HepG2 (cell line): ENCODE measurements at regions not wholly inside any gene's neighbourhood (a gene's known extent, or its start where the extent isn't known, plus 50 kb on each side); places are given as distances from the start of the nearest gene placed in this dataset.

Experiments used
- ATAC-seq: fragments of 200-7000 bp; cut with Tn5 transposase; 3 replicates; pipeline ENCODE4 v1.9.1; 2020; ENCODE audit warnings: mild to moderate bottlenecking, moderate library complexity
- BruUV-seq: library from RNA; stranded (reverse); fragments of 400-500 nt; replicated peaks from 2 replicates; lab custom pipeline; 2021; lab: Mats Ljungman, UMichigan
- CTCF ChIA-PET: fragments of 300-600 bp; formaldehyde crosslinking; extraction: SDS; loops from one replicate; lab custom pipeline; 2021; ENCODE audit warnings: low total read pairs, inconsistent platforms, low intra/inter-chr PET ratio; lab: Yijun Ruan, JAX
- POLR2A ChIA-PET: fragments of 350-600 bp; sonication (Branson Sonifier 250); formaldehyde crosslinking; loops from one replicate; lab custom pipeline; 2020; ENCODE audit warnings: antibody characterized with exemption, inconsistent platforms; lab: Yijun Ruan, JAX
- DNase-seq: peaks from one replicate; pipeline ENCODE4 v3.0.0-alpha.2; 2015; ENCODE audit warnings: low spot score
- FAIRE-seq: peaks from 3 replicates; lab custom pipeline; 2011; peaks lifted over from hg19 to GRCh38; lab: Jason Lieb, UNC
- H2AFZ ChIP-seq: one replicate; pipeline ENCODE4 v1.6.1; 2011; ENCODE audit warnings: low read length, inconsistent platforms
- H3K27ac ChIP-seq: fragments of 300-600 bp; 3 replicates; pipeline ENCODE4 v1.8.0; 2011; ENCODE audit warnings: mixed run types, mild to moderate bottlenecking, mixed read lengths, low read length, inconsistent platforms; ENCODE audit not compliant: insufficient read depth; ENCODE audit errors: extremely low read length
- H3K27me3 ChIP-seq, 2 experiments: fragments of 200-600 bp in 1 of 2; 2 replicates in 1 of 2; 3 replicates in 1 of 2; pipeline versions ENCODE4 v1.6.0 to v1.8.0; 2011; ENCODE audit warnings: low read length in 2 of 2, mild to moderate bottlenecking in 2 of 2, moderate library complexity in 2 of 2, inconsistent platforms in 1 of 2; ENCODE audit not compliant: insufficient read depth in 2 of 2, control insufficient read depth in 1 of 2
- H3K36me3 ChIP-seq, 2 experiments: fragments of 200-600 bp in 1 of 2; replicated peaks in 1 of 2; 2 replicates in 1 of 2; 3 replicates in 1 of 2; pipeline versions ENCODE4 v1.5.1 to v1.8.0; 2011; ENCODE audit warnings: low read length in 2 of 2, inconsistent platforms in 1 of 2; ENCODE audit not compliant: insufficient read depth in 2 of 2, control insufficient read depth in 1 of 2
- H3K4me1 ChIP-seq: 2 replicates; pipeline ENCODE4 v1.5.1; 2012; ENCODE audit warnings: low read length, inconsistent platforms; ENCODE audit not compliant: insufficient read depth
- H3K4me2 ChIP-seq: 2 replicates; pipeline ENCODE4 v1.6.0; 2011; ENCODE audit warnings: low read depth, low read length, inconsistent platforms
- H3K4me3 ChIP-seq, 3 experiments: fragments of 200-600 bp in 1 of 3; sonication (generic), shearing (Covaris generic) in 1 of 3; replicated peaks in 1 of 3; 2 replicates each; pipeline ENCODE4 v1.5.1; 2011 to 2016; ENCODE audit warnings: low read length in 3 of 3, inconsistent platforms in 2 of 3, low read depth in 2 of 3, mild to moderate bottlenecking in 2 of 3, control low read depth in 1 of 3, mixed read lengths in 1 of 3; ENCODE audit not compliant: insufficient read depth in 1 of 3
- H3K79me2 ChIP-seq: one replicate; pipeline ENCODE4 v1.6.1; 2011; ENCODE audit warnings: low read length, inconsistent platforms; ENCODE audit not compliant: insufficient read depth
- H3K9ac ChIP-seq: 2 replicates; pipeline ENCODE4 v1.6.0; 2011; ENCODE audit warnings: mild to moderate bottlenecking, low read depth, low read length, inconsistent platforms; ENCODE audit not compliant: insufficient read depth
- H3K9me3 ChIP-seq: 2 replicates; pipeline ENCODE4 v1.5.1; 2012; ENCODE audit warnings: mild to moderate bottlenecking, low read length
- H4K20me1 ChIP-seq: 2 replicates; pipeline ENCODE4 v1.6.0; 2011; ENCODE audit warnings: inconsistent platforms, mild to moderate bottlenecking, low read length, moderate library complexity; ENCODE audit not compliant: insufficient read depth
- FOXA1 ChIP-seq, 2 experiments: fragments of 450-650 bp in 1 of 2; sonication (generic) in 1 of 2; formaldehyde crosslinking in 1 of 2; IDR thresholded peaks; 2 replicates each; pipeline versions ENCODE4 v1.4.0 to v1.6.1; 2016 to 2020; ENCODE audit warnings: missing genetic modification reagents in 1 of 2
- FOXA3 ChIP-seq: IDR thresholded peaks from 2 replicates; pipeline ENCODE4 v1.6.1; 2016; ENCODE audit warnings: missing genetic modification reagents, missing compliant biosample characterization
- GATAD1 ChIP-seq: IDR thresholded peaks from 2 replicates; pipeline ENCODE4 v1.6.1; 2016; ENCODE audit warnings: missing genetic modification reagents, missing compliant biosample characterization
- SOX13 ChIP-seq, 3 experiments: fragments of 450-650 bp in 1 of 3; sonication (generic) in 1 of 3; formaldehyde crosslinking in 1 of 3; IDR thresholded peaks in 2 of 3; conservative IDR thresholded peaks in 1 of 3; 2 replicates each; pipeline versions ENCODE4 v1.5.0 to v1.6.1; 2016 to 2020; ENCODE audit warnings: antibody characterized with exemption in 1 of 3, mild to moderate bottlenecking in 1 of 3, missing compliant biosample characterization in 1 of 3, missing genetic modification reagents in 1 of 3, moderate library complexity in 1 of 3
- ZBTB39 ChIP-seq: sonication (generic); formaldehyde crosslinking; IDR thresholded peaks from 2 replicates; pipeline ENCODE4 v1.5.0; 2020; ENCODE audit warnings: missing genetic modification reagents
- ZNF343 ChIP-seq: sonication (generic); formaldehyde crosslinking; IDR thresholded peaks from 2 replicates; pipeline ENCODE4 v1.4.0; 2020; ENCODE audit warnings: mild to moderate bottlenecking, missing genetic modification reagents
- ZNF576 ChIP-seq: sonication (generic); formaldehyde crosslinking; IDR thresholded peaks from 2 replicates; pipeline ENCODE4 v1.4.0; 2020; ENCODE audit warnings: mild to moderate bottlenecking, missing genetic modification reagents
- WGBS: methylation state at CpG from one replicate; pipeline ENCODE4 v1.1.6; 2017; ENCODE audit warnings: low lambda C conversion rate; 5-methylcytosine and 5-hydroxymethylcytosine counted together
- in situ Hi-C: cut with HindIII; loops from 2 replicates; pipeline ENCODE4 v1.10.0; 2017; ENCODE audit warnings: low pct_unique_long_range_greater_than_20kb; ENCODE audit not compliant: extremely low pct_ligation_motif_present
- intact Hi-C: fragments of 100-400 bp; cut with micrococcal nuclease; formaldehyde crosslinking; loops from one replicate; pipeline ENCODE4 v1.10.0; 2022; ENCODE audit not compliant: unreplicated experiment

GRCh38 chr5:74064225-74064624 is 438.2 kb downstream of the ARHGEF28 start:
- no peak overlapping the region for H3K4me3 ChIP-seq
- H3K27ac ChIP-seq: no peak overlapping the region
- in situ Hi-C loops: no loop called here
- H3K36me3 ChIP-seq: no peaks in the 10 kb centered on the region
- intact Hi-C loops: no loop called here
- H3K9ac ChIP-seq: no peak overlapping the region
- H3K79me2 ChIP-seq: no peaks in the 10 kb centered on the region
- ChIA-PET CTCF (no interaction called here), POLR2A (no interaction called here)
- FAIRE-seq: no peak
- H3K9me3 ChIP-seq: no peaks in the 10 kb centered on the region
- no peak for ATAC-seq
- no peak overlapping the region for H2AFZ ChIP-seq
- H3K4me2 ChIP-seq: no peak overlapping the region
- DNase-seq: no peak
- TF ChIP-seq ZNF576 (CRISPR knock-in tag) (no peak), ZNF343 (no peak), ZBTB39 (CRISPR knock-in tag) (no peak)
- no peaks in the 10 kb centered on the region for H3K27me3 ChIP-seq
- no peaks in the 10 kb centered on the region for H4K20me1 ChIP-seq
- BruUV-seq: no TSS peak
- H3K4me1 ChIP-seq: 0 out of 2 replicates have a peak, but pooled peaks cover 6% of the 10 kb centered on the region

GRCh38 chr5:74063821-74064220 is 437.8 kb downstream of the ARHGEF28 start:
- ATAC-seq: no peak
- no TSS peak for BruUV-seq
- H3K4me2 ChIP-seq: no peak overlapping the region
- DNase-seq: peak; percentile 14
- H3K27me3 ChIP-seq: no peaks in the 10 kb centered on the region
- H3K79me2 ChIP-seq: no peaks in the 10 kb centered on the region
- H2AFZ ChIP-seq: no peak overlapping the region
- intact Hi-C loops: no loop called here
- no peaks in the 10 kb centered on the region for H3K9me3 ChIP-seq
- in situ Hi-C loops: no loop called here
- no peak for FAIRE-seq
- no peak overlapping the region for H3K27ac ChIP-seq
- 0 out of 2 replicates have a peak, but pooled peaks cover 6% of the 10 kb centered on the region for H3K4me1 ChIP-seq
- H4K20me1 ChIP-seq: no peaks in the 10 kb centered on the region
- CTCF ChIA-PET: no interaction called here
- POLR2A ChIA-PET: no interaction called here
- H3K4me3 ChIP-seq: no peak overlapping the region
- no peaks in the 10 kb centered on the region for H3K36me3 ChIP-seq
- H3K9ac ChIP-seq: no peak overlapping the region
- 7% methylated on average over 3 of the region's 3 CpGs for WGBS
- peak; percentile 25; the same call in 1 of the 2 replicates for TF ChIP-seq FOXA3 (CRISPR knock-in tag)
- TF ChIP-seq SOX13 (IDR thresholded peaks at IDR 0.05): no peak
- TF ChIP-seq SOX13 (CRISPR knock-in tag; conservative IDR thresholded peaks at IDR 0.05 in 1 of 2, IDR thresholded peaks at IDR 0.05 in 1 of 2): peak in 1 of 2 experiments; percentile 38; a peak in 1 of 4 replicates
- no peak for TF ChIP-seq GATAD1
- TF ChIP-seq FOXA1 (IDR thresholded peaks at IDR 0.05): no peak
- TF ChIP-seq FOXA1 (CRISPR knock-in tag; IDR thresholded peaks at IDR 0.05): 0 out of 2 replicates have a peak, but pooled peaks have one; percentile 25
